GM12865 (cell line): ENCODE measurements at regions not wholly inside any gene's neighbourhood (a gene's known extent, or its start where the extent isn't known, plus 50 kb on each side); places are given as distances from the start of the nearest gene placed in this dataset.

Experiments
- DNase-seq: peaks from one replicate; pipeline ENCODE4 v3.0.0; 2010; ENCODE audit warnings: low read depth
- H3K4me3 ChIP-seq: 2 replicates; pipeline ENCODE4 v1.5.1; 2011; ENCODE audit warnings: mild to moderate bottlenecking, low read depth, low read length, control low read depth
- CTCF ChIP-seq: IDR thresholded peaks from 2 replicates; pipeline ENCODE4 v1.5.1; 2011; ENCODE audit warnings: low read length, control low read depth, low read depth, inconsistent platforms; ENCODE audit not compliant: insufficient read depth; ENCODE audit errors: missing control alignments

GRCh38 chr20:48325656-48326433, 502.0 kb downstream of the PREX1 start:
- H3K4me3 ChIP-seq, result no peak overlapping the region
- no peak for TF ChIP-seq CTCF
- no peak for DNase-seq

GRCh38 chr20:48324744-48325143, 503.1 kb downstream of the PREX1 start:
- DNase-seq, result no peak
- no peak for TF ChIP-seq CTCF
- H3K4me3 ChIP-seq, result no peak overlapping the region

- no peak for TF ChIP-seq CTCF
Measured at GRCh38 chr20:48321271-48321670, 506.5 kb downstream of the PREX1 start.

GRCh38 chr20:48319943-48320584, 507.7 kb downstream of the PREX1 start:
- TF ChIP-seq CTCF, result no peak
- no peak for DNase-seq
- H3K4me3 ChIP-seq, result no peak overlapping the region

More at GRCh38 chr20:48321271-48321670, 506.5 kb downstream of the PREX1 start:
- no peak for DNase-seq
- no peak overlapping the region for H3K4me3 ChIP-seq

GRCh38 chr20:48317578-48317977, 510.2 kb downstream of the PREX1 start:
- no peak for TF ChIP-seq CTCF
- H3K4me3 ChIP-seq, result no peak overlapping the region
- no peak for DNase-seq

GRCh38 chr20:48314925-48315592, 512.7 kb downstream of the PREX1 start:
- no peak overlapping the region for H3K4me3 ChIP-seq
- TF ChIP-seq CTCF, result no peak
- DNase-seq, result no peak
